Activated B cell treated with CpG ODN at 0.5 μM for 24 hours (primary cell): ENCODE measurements at regions not wholly inside any gene's neighbourhood (a gene's known extent, or its start where the extent isn't known, plus 50 kb on each side); places are given as distances from the start of the nearest gene placed in this dataset.

ENCODE experiments used
- ATAC-seq: fragments of 200-7000 bp; cut with Tn5 transposase; one replicate; pipeline ENCODE4 v1.10.0; 2021; ENCODE audit warnings: low read depth, mild to moderate bottlenecking, moderate library complexity
- CTCF ChIA-PET: fragments of 350-600 bp; sonication (Branson Sonifier 250); formaldehyde crosslinking; loops from one replicate; lab custom pipeline; 2021; ENCODE audit warnings: antibody characterized with exemption; lab: Charles Lee
- POLR2A ChIA-PET: fragments of 350-600 bp; sonication (Branson Sonifier 250); formaldehyde crosslinking; loops from one replicate; lab custom pipeline; 2021; ENCODE audit warnings: antibody characterized with exemption; lab: Charles Lee
- DNase-seq: peaks from one replicate; pipeline ENCODE4 v3.0.0; 2022
- H3K27ac Mint-ChIP-seq: one replicate; pipeline ENCODE4 v1.8.0; 2020; ENCODE audit warnings: mixed read lengths
- H3K27me3 Mint-ChIP-seq: one replicate; pipeline ENCODE4 v1.8.0; 2021; ENCODE audit warnings: mixed read lengths
- H3K36me3 Mint-ChIP-seq: one replicate; pipeline ENCODE4 v1.8.0; 2021; ENCODE audit warnings: low read depth, mixed read lengths
- H3K4me1 Mint-ChIP-seq: one replicate; pipeline ENCODE4 v1.8.0; 2021; ENCODE audit warnings: mixed read lengths
- H3K4me3 Mint-ChIP-seq: one replicate; pipeline ENCODE4 v1.8.0; 2020; ENCODE audit warnings: mild to moderate bottlenecking, mixed read lengths
- H3K9me3 Mint-ChIP-seq: one replicate; pipeline ENCODE4 v1.8.0; 2020; ENCODE audit warnings: mixed read lengths
- intact Hi-C: fragments of 100-400 bp; cut with micrococcal nuclease; formaldehyde crosslinking; loops from one replicate; pipeline ENCODE4 v1.15.1; 2024
- TF ChIP-seq, protein P1 (sequence below): fragments of 200-600 bp; IDR thresholded peaks from one replicate; pipeline ENCODE4 v1.8.0; 2022; ENCODE audit warnings: antibody characterized with exemption, mild to moderate bottlenecking

DNA sequence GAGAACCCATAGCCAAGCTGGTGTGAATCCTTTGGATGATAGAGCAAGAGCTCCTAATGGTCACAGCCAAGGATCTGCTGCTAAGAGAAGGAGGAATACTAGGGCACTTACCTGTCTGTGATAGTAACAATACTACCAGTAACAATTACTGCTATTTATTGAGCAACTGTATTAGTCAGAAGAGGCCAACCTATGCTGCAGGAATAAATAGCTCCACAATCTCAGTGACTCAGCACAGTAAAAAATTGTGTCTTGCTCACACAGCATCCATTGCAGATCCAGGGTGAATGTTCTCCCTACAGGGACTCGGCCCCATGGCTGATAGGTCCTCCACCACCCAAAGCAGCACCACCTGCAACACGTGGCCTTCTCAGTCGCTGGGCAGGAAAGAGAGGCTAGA lies 257.6 kb upstream of the ZMIZ1 start:
- ATAC-seq: no peak
- Mint-ChIP-seq H3K4me3 (no peak overlapping the region), H3K27me3 (peaks cover 7% of the 10 kb centered on the region), H3K27ac (no peak overlapping the region), H3K36me3 (no peaks in the 10 kb centered on the region), H3K4me1 (no peaks in the 10 kb centered on the region), H3K9me3 (peaks cover 2% of the 10 kb centered on the region)
- TF ChIP-seq, protein P1, sequence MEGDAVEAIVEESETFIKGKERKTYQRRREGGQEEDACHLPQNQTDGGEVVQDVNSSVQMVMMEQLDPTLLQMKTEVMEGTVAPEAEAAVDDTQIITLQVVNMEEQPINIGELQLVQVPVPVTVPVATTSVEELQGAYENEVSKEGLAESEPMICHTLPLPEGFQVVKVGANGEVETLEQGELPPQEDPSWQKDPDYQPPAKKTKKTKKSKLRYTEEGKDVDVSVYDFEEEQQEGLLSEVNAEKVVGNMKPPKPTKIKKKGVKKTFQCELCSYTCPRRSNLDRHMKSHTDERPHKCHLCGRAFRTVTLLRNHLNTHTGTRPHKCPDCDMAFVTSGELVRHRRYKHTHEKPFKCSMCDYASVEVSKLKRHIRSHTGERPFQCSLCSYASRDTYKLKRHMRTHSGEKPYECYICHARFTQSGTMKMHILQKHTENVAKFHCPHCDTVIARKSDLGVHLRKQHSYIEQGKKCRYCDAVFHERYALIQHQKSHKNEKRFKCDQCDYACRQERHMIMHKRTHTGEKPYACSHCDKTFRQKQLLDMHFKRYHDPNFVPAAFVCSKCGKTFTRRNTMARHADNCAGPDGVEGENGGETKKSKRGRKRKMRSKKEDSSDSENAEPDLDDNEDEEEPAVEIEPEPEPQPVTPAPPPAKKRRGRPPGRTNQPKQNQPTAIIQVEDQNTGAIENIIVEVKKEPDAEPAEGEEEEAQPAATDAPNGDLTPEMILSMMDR: no peak
- no peak for DNase-seq
- ChIA-PET POLR2A (no interaction called here), CTCF (no interaction called here)
- intact Hi-C loops: no loop called here

DNA sequence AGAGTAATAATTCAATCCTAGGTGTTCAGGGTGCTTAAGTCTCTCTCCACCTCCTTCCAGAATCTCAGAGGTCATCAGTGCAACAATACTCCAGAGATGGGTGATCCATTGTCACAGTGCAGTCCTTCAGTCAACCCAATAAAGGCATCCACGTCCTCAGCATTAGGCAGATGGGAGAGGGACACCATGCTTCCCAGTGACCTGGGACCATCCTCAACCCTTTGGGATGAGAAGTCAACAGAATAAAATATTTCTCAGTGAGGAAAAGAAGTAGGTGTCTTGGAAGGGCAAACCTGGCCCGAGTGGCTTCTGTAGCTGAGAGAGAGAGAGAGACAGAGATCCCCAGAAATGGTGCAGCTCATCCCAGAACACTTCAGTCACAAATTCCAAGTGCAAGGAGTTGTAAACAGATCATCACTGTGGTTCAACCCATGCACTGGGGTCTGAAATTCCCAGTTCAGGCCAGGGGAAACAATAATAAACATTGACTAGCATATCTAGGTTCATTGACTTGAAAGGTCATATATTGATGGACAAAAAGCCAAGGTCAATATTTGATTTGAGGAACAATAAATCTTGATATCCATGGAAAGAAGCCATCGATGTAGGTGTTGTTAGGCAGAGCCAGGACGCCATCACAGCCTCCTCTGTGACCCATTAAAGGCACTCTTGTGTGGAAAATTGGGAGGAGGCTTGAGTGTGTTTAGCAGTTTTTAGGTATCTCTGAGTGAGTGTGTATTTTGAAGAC lies 256.0 kb upstream of the ZMIZ1 start:
- TF ChIP-seq, protein P1: no peak
- Mint-ChIP-seq H3K27me3 (peaks cover 7% of the 10 kb centered on the region), H3K27ac (no peak overlapping the region), H3K9me3 (peaks cover 2% of the 10 kb centered on the region), H3K4me3 (no peak overlapping the region), H3K36me3 (no peaks in the 10 kb centered on the region), H3K4me1 (no peaks in the 10 kb centered on the region)
- ATAC-seq (no peak), DNase-seq (no peak)
- ChIA-PET CTCF (interaction anchor here (1.4 kb wide), 1 partner anchor 382 kb away, joined by 3 read pairs; no protein-coding TSS in a partner anchor), POLR2A (no interaction called here)
- intact Hi-C loops: no loop called here

DNA sequence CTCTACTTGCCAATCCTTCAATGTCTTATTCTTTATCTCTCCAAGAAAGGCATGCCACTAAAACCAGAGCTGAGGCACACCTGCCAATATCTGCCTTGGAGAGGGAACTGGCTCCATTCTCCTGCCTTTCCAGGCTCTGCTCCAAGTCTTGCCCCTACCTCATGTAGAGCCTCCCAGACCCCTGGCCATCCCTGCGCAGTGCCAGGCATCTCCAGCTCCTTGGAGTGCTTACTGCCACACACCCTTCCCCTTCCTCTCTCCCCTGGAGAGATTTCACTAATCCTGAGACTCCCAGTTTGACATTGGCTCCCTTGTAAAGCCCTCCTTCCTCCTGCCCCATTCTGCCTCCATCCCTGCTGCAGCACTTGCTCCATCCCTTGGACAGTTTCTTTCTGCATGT lies 255.2 kb upstream of the ZMIZ1 start:
- Mint-ChIP-seq H3K27ac (no peak overlapping the region), H3K4me1 (no peaks in the 10 kb centered on the region), H3K9me3 (peaks cover 2% of the 10 kb centered on the region), H3K4me3 (no peak overlapping the region), H3K27me3 (peaks cover 7% of the 10 kb centered on the region), H3K36me3 (no peaks in the 10 kb centered on the region)
- ChIA-PET POLR2A (no interaction called here), CTCF (interaction anchor here (0.7 kb wide), 1 partner anchor 416 kb away, joined by 3 read pairs; no protein-coding TSS in a partner anchor)
- intact Hi-C loops: no loop called here
- TF ChIP-seq, protein P1: no peak
- DNase-seq (no peak), ATAC-seq (no peak)

GRCh38 chr10:78813998-78814399 lies 254.8 kb upstream of the ZMIZ1 start:
- Mint-ChIP-seq H3K9me3 (peaks cover 2% of the 10 kb centered on the region), H3K4me3 (no peak overlapping the region), H3K27me3 (peaks cover 7% of the 10 kb centered on the region), H3K27ac (no peak overlapping the region), H3K36me3 (no peaks in the 10 kb centered on the region), H3K4me1 (no peaks in the 10 kb centered on the region)
- ChIA-PET POLR2A (no interaction called here), CTCF (interaction anchor here (0.7 kb wide), 1 partner anchor 415 kb away, joined by 3 read pairs; no protein-coding TSS in a partner anchor)
- ATAC-seq: no peak
- no peak for DNase-seq
- TF ChIP-seq, protein P1: no peak
- intact Hi-C loops: no loop called here

GRCh38 chr10:78814407-78814806 lies 254.4 kb upstream of the ZMIZ1 start:
- DNase-seq (no peak), ATAC-seq (no peak)
- no peak overlapping the region for H3K27ac Mint-ChIP-seq
- no peak overlapping the region for H3K4me3 Mint-ChIP-seq
- TF ChIP-seq, protein P1: no peak
- ChIA-PET CTCF (no interaction called here), POLR2A (no interaction called here)
- H3K27me3 Mint-ChIP-seq: peaks cover 7% of the 10 kb centered on the region
- peaks cover 2% of the 10 kb centered on the region for H3K9me3 Mint-ChIP-seq
- intact Hi-C loops: no loop called here
- no peaks in the 10 kb centered on the region for H3K36me3 Mint-ChIP-seq
- H3K4me1 Mint-ChIP-seq: no peaks in the 10 kb centered on the region
